Stimulated activated CD4-positive, alpha-beta T cell treated with anti-CD3 and anti-CD28 coated beads, Interleukin-1b, Interleukin-23, amount 100 ng/mL, for 4 hours (primary cell): ENCODE measurements at regions not wholly inside any gene's neighbourhood (a gene's known extent, or its start where the extent isn't known, plus 50 kb on each side); places are given as distances from the start of the nearest gene placed in this dataset.

Source experiments
- DNase-seq, 2 donors: peaks; one replicate each; pipeline ENCODE4 v3.0.0-alpha.2; 2020; ENCODE audit warnings: low read depth in 2 of 2

GRCh38 chr1:207971331-207972219, 60.6 kb upstream of the CD34 start:
- DNase-seq = no peak

GRCh38 chr1:207970329-207971233, 59.7 kb upstream of the CD34 start:
- DNase-seq = no peak

GRCh38 chr1:207969528-207969927, 58.6 kb upstream of the CD34 start:
- no peak for DNase-seq

- DNase-seq = no peak
Observed at GRCh38 chr1:207968521-207969009, 57.6 kb upstream of the CD34 start.

GRCh38 chr1:207967703-207968102, 56.8 kb upstream of the CD34 start:
- no peak for DNase-seq

- DNase-seq = no peak
Observed at GRCh38 chr1:207966521-207966920, 55.6 kb upstream of the CD34 start.

- DNase-seq = no peak
Observed at GRCh38 chr1:207965392-207966387, 54.8 kb upstream of the CD34 start.

- no peak for DNase-seq
Observed at GRCh38 chr1:207964195-207964966, 53.5 kb upstream of the CD34 start.

- DNase-seq = peak; percentile 75 to 82
Observed at GRCh38 chr1:207963427-207964194, 52.7 kb upstream of the CD34 start.

GRCh38 chr1:207962716-207963426, 51.9 kb upstream of the CD34 start:
- peak; percentile 3 to 22 for DNase-seq
